ENCODE measurements at regions not wholly inside any gene's neighbourhood (a gene's known extent, or its start where the extent isn't known, plus 50 kb on each side); places are given as distances from the start of the nearest gene placed in this dataset.

GRCh38 chr3:186477033-186477432, 67.1 kb downstream of the CRYGS start:
- TF ChIP-seq CTCF (IDR thresholded peaks at IDR 0.05; ENCODE audit: insufficient read depth, low read length, poor library complexity, severe bottlenecking), result no peak
- no peaks in the 10 kb centered on the region for H3K27me3 ChIP-seq (replicated peaks; ENCODE audit: control insufficient read depth, insufficient read depth, low read length)

GRCh38 chr3:186476541-186476940, 67.6 kb downstream of the CRYGS start:
- Histone ChIP-seq H3K36me3 (ENCODE audit: control insufficient read depth, insufficient read depth, low read length) (no peaks in the 10 kb centered on the region), H3K27me3 (replicated peaks; ENCODE audit: control insufficient read depth, insufficient read depth, low read length) (no peaks in the 10 kb centered on the region), H3K4me3 (replicated peaks; ENCODE audit: low read depth, low read length) (peak overlapping the region; percentile 60)
- TF ChIP-seq CTCF (IDR thresholded peaks at IDR 0.05; ENCODE audit: insufficient read depth, low read length, poor library complexity, severe bottlenecking), result no peak
- DNase-seq (ENCODE audit: extremely low read depth, insufficient read length), result peak; percentile 24

More at GRCh38 chr3:186477033-186477432, 67.1 kb downstream of the CRYGS start:
- no peaks in the 10 kb centered on the region for H3K36me3 ChIP-seq (ENCODE audit: control insufficient read depth, insufficient read depth, low read length)
- peak overlapping the region; percentile 60 for H3K4me3 ChIP-seq (replicated peaks; ENCODE audit: low read depth, low read length)
- no peak for DNase-seq (ENCODE audit: extremely low read depth, insufficient read length)

GRCh38 chr3:186476044-186476468, 68.1 kb downstream of the CRYGS start:
- peak; percentile 18 for DNase-seq (ENCODE audit: extremely low read depth, insufficient read length)
- H3K4me3 ChIP-seq (replicated peaks; ENCODE audit: low read depth, low read length), result peak overlapping the region; percentile 60; the same call in 1 of the 2 replicates
- no peak for TF ChIP-seq CTCF (IDR thresholded peaks at IDR 0.05; ENCODE audit: insufficient read depth, low read length, poor library complexity, severe bottlenecking)
- H3K27me3 ChIP-seq (replicated peaks; ENCODE audit: control insufficient read depth, insufficient read depth, low read length), result no peaks in the 10 kb centered on the region
- no peaks in the 10 kb centered on the region for H3K36me3 ChIP-seq (ENCODE audit: control insufficient read depth, insufficient read depth, low read length)

GRCh38 chr3:186473166-186473565, 71.0 kb downstream of the CRYGS start:
- DNase-seq (ENCODE audit: extremely low read depth, insufficient read length), result no peak
- H3K36me3 ChIP-seq (ENCODE audit: control insufficient read depth, insufficient read depth, low read length), result no peaks in the 10 kb centered on the region
- H3K4me3 ChIP-seq (replicated peaks; ENCODE audit: low read depth, low read length), result no peak overlapping the region
- H3K27me3 ChIP-seq (replicated peaks; ENCODE audit: control insufficient read depth, insufficient read depth, low read length), result no peaks in the 10 kb centered on the region
- TF ChIP-seq CTCF (IDR thresholded peaks at IDR 0.05; ENCODE audit: insufficient read depth, low read length, poor library complexity, severe bottlenecking), result no peak

- Histone ChIP-seq H3K27me3 (replicated peaks; ENCODE audit: control insufficient read depth, insufficient read depth, low read length) (no peaks in the 10 kb centered on the region), H3K36me3 (ENCODE audit: control insufficient read depth, insufficient read depth, low read length) (no peaks in the 10 kb centered on the region), H3K4me3 (replicated peaks; ENCODE audit: low read depth, low read length) (no peak overlapping the region)
- DNase-seq (ENCODE audit: extremely low read depth, insufficient read length), result no peak
- no peak for TF ChIP-seq CTCF (IDR thresholded peaks at IDR 0.05; ENCODE audit: insufficient read depth, low read length, poor library complexity, severe bottlenecking)
These were observed 71.6 kb downstream of the CRYGS start for GRCh38 chr3:186472456-186473008.

- no peak overlapping the region for H3K4me3 ChIP-seq (replicated peaks; ENCODE audit: low read depth, low read length)
- H3K36me3 ChIP-seq (ENCODE audit: control insufficient read depth, insufficient read depth, low read length), result no peaks in the 10 kb centered on the region
- DNase-seq (ENCODE audit: extremely low read depth, insufficient read length), result no peak
- no peak for TF ChIP-seq CTCF (IDR thresholded peaks at IDR 0.05; ENCODE audit: insufficient read depth, low read length, poor library complexity, severe bottlenecking)
- H3K27me3 ChIP-seq (replicated peaks; ENCODE audit: control insufficient read depth, insufficient read depth, low read length), result no peaks in the 10 kb centered on the region
These were observed 72.4 kb downstream of the CRYGS start for GRCh38 chr3:186471771-186472170.
